ENCODE measurements at regions not wholly inside any gene's neighbourhood (a gene's known extent, or its start where the extent isn't known, plus 50 kb on each side); places are given as distances from the start of the nearest gene placed in this dataset.
"Not testable (repeated sequence)": the region's sequence is repeated elsewhere in the genome, so short reads cannot be mapped to it uniquely, and the experiment has no call there.

DNA sequence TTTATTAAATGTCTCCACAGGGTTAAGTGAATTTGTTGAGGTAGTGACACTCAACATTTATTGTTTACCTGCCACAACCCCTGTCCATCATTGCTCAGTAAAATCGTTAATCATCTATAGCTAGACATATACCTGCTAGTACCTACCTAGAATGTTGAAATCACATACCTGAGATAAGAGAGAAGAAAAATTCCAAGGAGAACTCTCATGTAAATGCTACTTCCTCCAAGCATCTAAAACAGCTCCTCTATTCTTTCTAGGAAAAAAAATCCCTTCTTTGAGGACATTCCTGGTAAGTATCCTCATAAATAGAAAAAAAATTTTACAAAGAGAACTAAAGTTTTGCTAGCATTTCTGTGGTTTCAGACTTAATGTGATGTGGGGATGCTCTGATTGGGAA is 325.1 kb downstream of the DAD1 start:
- DNase-seq (ENCODE audit: low spot score): no peak

- no peak for DNase-seq (ENCODE audit: low spot score)
These were observed 326.1 kb downstream of the DAD1 start for GRCh38 chr14:22262881-22263280.

DNA sequence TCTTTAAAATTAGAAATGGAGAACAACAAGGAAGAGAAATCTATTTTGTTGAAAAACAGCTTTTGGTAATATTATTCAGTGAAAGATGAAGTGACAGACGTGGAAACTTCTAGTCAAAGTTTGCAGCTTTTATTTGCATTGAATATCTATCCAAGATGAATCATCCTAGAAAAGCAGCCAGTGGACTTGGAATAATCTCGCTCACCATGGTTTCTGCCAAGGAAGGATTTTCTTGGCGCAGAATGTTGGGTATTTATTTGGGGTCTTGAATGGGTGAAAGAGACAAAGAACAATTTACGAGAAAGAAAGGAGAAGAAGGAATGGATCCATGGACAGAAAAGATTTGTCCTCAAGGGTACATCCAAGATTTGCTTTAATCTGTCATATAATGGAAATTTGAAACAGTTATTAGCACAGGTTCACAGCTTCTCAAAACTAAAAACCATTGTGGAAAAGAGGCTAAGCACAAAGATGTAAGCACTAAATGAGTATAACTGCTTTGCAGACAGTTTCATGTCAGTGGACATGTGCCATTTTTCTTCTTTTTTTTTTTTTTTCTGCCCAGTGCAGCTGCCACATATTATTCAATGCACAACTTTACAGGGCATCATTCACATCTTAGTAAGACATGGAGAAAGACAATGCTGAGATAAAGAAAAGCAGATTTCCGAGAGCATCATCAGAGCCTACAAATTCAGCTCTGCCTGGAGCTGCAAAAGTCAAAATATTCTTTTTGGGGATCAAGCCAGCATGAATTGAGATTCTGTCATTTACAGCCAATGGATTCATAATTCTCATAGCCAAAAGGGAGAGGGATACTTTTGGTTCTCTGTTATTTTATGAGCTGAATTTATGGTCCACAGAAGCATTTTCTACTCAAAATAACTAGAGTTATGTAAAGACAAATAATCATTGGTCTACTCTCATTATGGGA is 333.7 kb downstream of the DAD1 start:
- no peak for DNase-seq (ENCODE audit: low spot score)

- no peak for DNase-seq (ENCODE audit: low spot score)
These were observed 336.3 kb downstream of the DAD1 start for GRCh38 chr14:22252686-22253085.

DNA sequence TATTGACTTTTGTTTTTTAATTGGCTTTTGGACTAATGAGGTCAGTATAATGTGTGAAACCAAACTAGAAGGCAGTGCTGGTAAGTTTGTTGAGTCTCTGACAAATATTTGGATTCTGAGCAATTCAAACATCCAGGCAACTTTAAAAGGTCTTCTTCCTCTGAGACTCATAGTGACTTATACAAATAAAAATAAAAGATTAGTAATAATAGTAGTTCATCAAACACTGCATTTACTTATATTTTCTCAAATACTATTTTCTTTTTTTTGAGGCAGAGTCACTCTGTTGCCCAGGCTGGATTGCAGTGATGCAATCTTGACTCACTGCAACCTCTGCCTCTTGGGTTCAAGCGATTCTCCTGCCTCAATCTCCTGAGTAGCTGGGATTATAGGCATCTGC is 337.9 kb downstream of the DAD1 start:
- no peak for DNase-seq (ENCODE audit: low spot score)

- DNase-seq (ENCODE audit: low spot score): no peak
These were observed 339.3 kb downstream of the DAD1 start for GRCh38 chr14:22249770-22250169.

DNA sequence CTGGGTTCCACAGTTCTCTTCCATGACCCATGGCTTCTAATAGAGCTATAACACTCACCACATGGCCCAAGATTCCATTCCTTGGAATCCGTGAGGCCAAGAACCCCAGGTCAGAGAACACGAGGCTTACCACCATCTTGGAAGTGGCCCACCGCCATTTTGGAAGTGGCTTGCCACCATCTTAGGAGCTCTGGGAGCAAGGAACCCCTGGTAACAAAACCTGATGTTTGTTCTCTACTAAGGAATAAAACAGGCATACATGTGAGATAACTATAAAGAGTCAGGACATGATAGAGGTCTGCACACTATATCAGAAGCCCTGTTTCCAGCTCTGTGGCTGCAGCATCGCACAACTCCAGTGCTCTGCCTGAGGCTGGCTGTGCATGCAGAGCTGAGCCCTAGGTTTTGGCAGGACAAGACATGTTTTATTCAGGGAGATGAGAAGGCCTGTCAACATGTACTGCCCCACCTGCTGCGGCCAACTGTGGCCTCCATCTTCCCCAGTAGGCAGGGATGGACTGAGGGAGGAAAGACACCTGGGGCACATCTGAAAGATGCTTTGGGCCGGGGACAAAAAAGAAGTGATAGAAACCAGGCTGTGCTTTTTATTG is 344.9 kb downstream of the DAD1 start:
- no peak for DNase-seq (ENCODE audit: low spot score)

DNA sequence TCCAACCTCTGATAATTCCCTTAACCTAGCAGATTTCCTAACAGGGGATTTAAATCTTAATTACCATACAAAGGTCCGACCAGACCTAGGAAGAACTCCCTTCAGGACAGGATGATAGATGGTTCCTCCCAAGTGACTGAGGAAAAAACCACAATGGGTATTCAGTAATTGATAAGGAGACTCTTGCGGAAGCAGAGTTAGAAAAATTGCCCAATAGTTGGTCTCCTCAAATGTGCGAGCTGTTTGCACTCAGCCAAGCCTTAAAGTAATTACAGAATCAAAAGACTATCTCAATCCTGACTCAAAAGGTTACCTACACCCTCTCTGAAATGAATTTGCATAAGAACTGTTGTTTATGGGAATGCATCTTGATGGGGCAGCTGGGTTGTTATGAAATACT is 350.7 kb downstream of the DAD1 start:
- not testable (repeated sequence) for DNase-seq (ENCODE audit: low spot score)

DNA sequence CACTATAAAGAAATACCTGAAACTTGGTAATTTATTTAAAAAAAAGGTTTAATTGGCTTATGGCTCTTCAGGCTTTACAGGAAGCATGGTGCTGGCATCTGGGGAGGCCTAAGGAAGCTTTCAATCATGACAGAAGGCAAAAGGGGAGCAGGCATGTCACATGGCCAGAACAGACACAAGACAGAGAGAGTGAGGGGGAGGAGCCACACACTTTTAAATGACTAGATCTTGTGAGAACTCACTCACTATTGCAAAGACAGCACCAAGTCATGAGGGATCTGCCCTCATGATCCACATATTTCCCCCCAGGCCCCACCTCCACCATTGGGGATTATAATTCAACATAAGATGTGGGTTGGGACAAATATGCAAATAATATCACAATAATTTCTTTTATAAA is 355.6 kb downstream of the DAD1 start:
- DNase-seq (ENCODE audit: low spot score): no peak

- no peak for DNase-seq (ENCODE audit: low spot score)
These were observed 356.1 kb downstream of the DAD1 start for GRCh38 chr14:22232933-22233332.

- no peak for DNase-seq (ENCODE audit: low spot score)
These were observed 356.5 kb downstream of the DAD1 start for GRCh38 chr14:22232486-22232885.

GRCh38 chr14:22231018-22231417 is 358.0 kb downstream of the DAD1 start:
- DNase-seq (ENCODE audit: low spot score): no peak

DNA sequence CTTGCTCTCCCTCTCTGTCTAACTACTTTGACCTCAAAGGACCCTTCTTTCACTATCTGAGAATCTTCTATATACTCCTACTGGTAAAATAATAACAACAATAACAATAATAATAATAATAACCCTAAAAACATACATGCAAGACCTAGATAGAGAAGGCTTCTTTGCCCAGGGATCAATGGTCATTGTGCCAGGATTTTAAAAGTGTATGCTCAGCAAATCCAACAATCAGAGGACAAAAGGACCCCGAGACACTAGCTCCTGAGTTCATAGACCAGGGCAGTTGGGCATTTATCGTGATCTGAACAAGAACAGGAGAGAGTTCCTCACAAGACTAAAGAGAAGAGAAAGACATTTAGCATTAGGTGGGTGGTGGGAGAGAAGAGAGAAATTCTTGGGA is 358.5 kb downstream of the DAD1 start:
- no peak for DNase-seq (ENCODE audit: low spot score)

DNA sequence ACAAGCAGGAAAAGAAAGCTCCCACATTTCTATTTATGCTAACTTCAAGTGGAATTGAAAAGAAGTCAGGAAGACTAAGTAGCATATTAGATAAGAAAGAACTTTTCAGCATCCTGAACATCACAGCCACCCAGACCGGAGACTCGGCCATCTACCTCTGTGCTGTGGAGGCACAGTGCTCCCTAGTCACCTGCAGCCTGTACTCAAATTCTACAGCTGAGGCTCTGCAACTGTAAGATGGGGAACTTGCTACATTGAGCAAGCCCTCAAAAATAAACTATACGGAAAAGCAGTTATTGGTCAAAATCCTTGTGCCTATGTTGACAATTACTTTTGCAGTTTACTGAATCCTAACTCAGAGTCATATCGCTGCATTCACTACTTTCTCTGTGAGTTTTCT is 361.9 kb downstream of the DAD1 start:
- no peak for DNase-seq (ENCODE audit: low spot score)

- no peak for DNase-seq (ENCODE audit: low spot score)
These were observed 362.6 kb downstream of the DAD1 start for GRCh38 chr14:22226381-22226780.

DNA sequence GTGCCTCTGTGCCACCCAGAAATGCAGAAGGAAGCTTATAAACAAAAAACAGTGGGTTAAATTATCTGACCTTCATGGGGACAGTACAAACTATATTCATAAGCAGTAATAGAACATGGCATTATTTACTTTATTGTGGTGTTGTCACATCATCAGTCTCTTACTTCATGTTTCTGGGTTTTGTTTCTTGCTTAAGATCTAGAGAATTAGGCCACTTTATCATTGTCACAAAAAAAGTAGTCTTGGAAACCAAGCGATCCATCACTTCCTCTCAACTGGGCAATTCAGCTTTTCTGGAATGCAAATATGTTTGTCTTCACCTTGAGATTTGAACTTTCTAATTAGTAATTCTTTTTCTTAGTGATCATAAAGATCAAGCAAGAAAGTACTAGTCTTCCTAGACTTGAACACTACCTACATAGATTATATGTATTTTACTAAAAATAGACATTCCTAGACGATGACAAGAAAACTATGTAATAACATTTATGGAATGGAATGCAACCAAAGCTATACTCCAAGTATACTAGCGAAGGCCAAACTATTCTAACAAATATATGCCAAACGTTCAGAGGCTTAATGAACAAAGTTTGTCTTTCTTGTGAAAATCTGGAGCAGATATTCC is 363.4 kb downstream of the DAD1 start:
- DNase-seq (ENCODE audit: low spot score): no peak

GRCh38 chr14:22221508-22221907 is 367.5 kb downstream of the DAD1 start:
- DNase-seq (ENCODE audit: low spot score): no peak

GRCh38 chr14:22220427-22220826 is 368.6 kb downstream of the DAD1 start:
- no peak for DNase-seq (ENCODE audit: low spot score)

- no peak for DNase-seq (ENCODE audit: low spot score)
These were observed 370.3 kb downstream of the DAD1 start for GRCh38 chr14:22218728-22219127.

DNA sequence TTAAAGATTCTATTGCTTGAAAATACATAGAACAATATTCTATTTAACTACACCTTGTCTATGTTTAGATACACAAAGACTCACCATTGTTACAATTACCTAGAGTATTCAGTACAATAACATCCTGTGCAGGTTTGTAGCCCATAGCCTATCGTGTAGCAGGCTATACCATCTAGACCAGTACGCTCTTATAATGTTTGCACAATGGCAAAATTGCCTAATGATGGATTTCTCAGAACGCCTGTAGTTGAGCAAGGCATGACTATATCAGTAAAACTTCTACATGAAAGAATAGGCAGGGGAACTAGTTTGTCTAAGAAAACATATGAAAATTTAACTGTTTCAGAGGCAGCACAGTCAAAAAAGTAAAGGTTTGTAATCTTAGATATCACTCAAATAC is 375.9 kb downstream of the DAD1 start:
- no peak for DNase-seq (ENCODE audit: low spot score)

GRCh38 chr14:22210906-22211305 is 378.1 kb downstream of the DAD1 start:
- no peak for DNase-seq (ENCODE audit: low spot score)

- no peak for DNase-seq (ENCODE audit: low spot score)
These were observed 379.0 kb downstream of the DAD1 start for GRCh38 chr14:22210026-22210425.

GRCh38 chr14:22203036-22203435 is 386.0 kb downstream of the DAD1 start:
- DNase-seq (ENCODE audit: low spot score): no peak
